WTC11 (cell line): ENCODE measurements at regions not wholly inside any gene's neighbourhood (a gene's known extent, or its start where the extent isn't known, plus 50 kb on each side); places are given as distances from the start of the nearest gene placed in this dataset.

Source experiments
- ATAC-seq: fragments of 200-7000 bp; cut with Tn5 transposase; 2 replicates; pipeline ENCODE4 v1.10.0; 2021; ENCODE audit warnings: mild to moderate bottlenecking, moderate library complexity
- CTCF ChIA-PET: fragments of 300-600 bp; sonication (Branson Sonifier 250); formaldehyde crosslinking; loops from one replicate; lab custom pipeline; 2021; ENCODE audit warnings: antibody characterized with exemption; lab: Charles Lee
- POLR2A ChIA-PET: fragments of 350-600 bp; sonication (Branson Sonifier 250); formaldehyde crosslinking; loops from one replicate; lab custom pipeline; 2021; ENCODE audit warnings: antibody characterized with exemption; lab: Charles Lee
- DNase-seq: peaks from one replicate; pipeline ENCODE4 v3.0.0; 2021; ENCODE audit warnings: low spot score
- H3K27ac Mint-ChIP-seq: 2 replicates; pipeline ENCODE4 v1.8.0; 2021; ENCODE audit warnings: mixed read lengths
- H3K27me3 Mint-ChIP-seq: 2 replicates; pipeline ENCODE4 v1.8.0; 2021; ENCODE audit warnings: low read depth, mild to moderate bottlenecking, moderate library complexity, mixed read lengths
- H3K36me3 Mint-ChIP-seq: 2 replicates; pipeline ENCODE4 v1.8.0; 2021; ENCODE audit warnings: mixed read lengths
- H3K4me1 Mint-ChIP-seq: 2 replicates; pipeline ENCODE4 v1.8.0; 2022; ENCODE audit warnings: mixed read lengths
- H3K4me3 Mint-ChIP-seq: 2 replicates; pipeline ENCODE4 v1.8.0; 2021; ENCODE audit warnings: mild to moderate bottlenecking, moderate library complexity, mixed read lengths
- H3K9me3 Mint-ChIP-seq: 2 replicates; pipeline ENCODE4 v1.8.0; 2021; ENCODE audit warnings: mixed read lengths
- AFF4 ChIP-seq: sonication (generic); formaldehyde crosslinking; IDR thresholded peaks from 2 replicates; pipeline ENCODE4 v1.8.1; 2023; ENCODE audit warnings: mild to moderate bottlenecking, missing genetic modification reagents, borderline replicate concordance
- ATF1 ChIP-seq: sonication (generic); formaldehyde crosslinking; IDR thresholded peaks from 2 replicates; pipeline ENCODE4 v1.8.1; 2023; ENCODE audit warnings: mild to moderate bottlenecking, moderate library complexity, missing genetic modification reagents
- CBFB ChIP-seq: sonication (generic); formaldehyde crosslinking; IDR thresholded peaks from 2 replicates; pipeline ENCODE4 v1.8.1; 2022; ENCODE audit warnings: mild to moderate bottlenecking, low read depth, missing genetic modification reagents
- CREM ChIP-seq: sonication (generic); formaldehyde crosslinking; IDR thresholded peaks from 2 replicates; pipeline ENCODE4 v1.8.1; 2022; ENCODE audit warnings: mild to moderate bottlenecking, missing genetic modification reagents, moderate library complexity
- CTCF ChIP-seq: fragments of 200-600 bp; IDR thresholded peaks from 2 replicates; pipeline ENCODE4 v1.8.0; 2022; ENCODE audit warnings: antibody characterized with exemption
- GRHL2 ChIP-seq: fragments of 250-450 bp; sonication (Bioruptor Pico); IDR thresholded peaks from 2 replicates; pipeline ENCODE4 v1.8.0; 2022; ENCODE audit warnings: mild to moderate bottlenecking, moderate library complexity; ENCODE audit not compliant: insufficient replicate concordance, severe bottlenecking
- JAZF1 ChIP-seq: fragments of 250-450 bp; sonication (Bioruptor Pico); IDR thresholded peaks from 2 replicates; pipeline ENCODE4 v1.9.0; 2021; ENCODE audit warnings: moderate library complexity, mild to moderate bottlenecking, inconsistent platforms
- NFYB ChIP-seq: sonication (generic); formaldehyde crosslinking; conservative IDR thresholded peaks from 2 replicates; pipeline ENCODE4 v1.8.0; 2022; ENCODE audit warnings: low read depth, missing genetic modification reagents
- NR3C1 ChIP-seq: sonication (generic); formaldehyde crosslinking; conservative IDR thresholded peaks from 2 replicates; pipeline ENCODE4 v1.8.1; 2023; ENCODE audit warnings: low read depth, mild to moderate bottlenecking, missing genetic modification reagents
- PRDM15 ChIP-seq: sonication (generic); formaldehyde crosslinking; IDR thresholded peaks from 2 replicates; pipeline ENCODE4 v1.8.0; 2022; ENCODE audit warnings: missing genetic modification reagents
- SMAD4 ChIP-seq: sonication (generic); formaldehyde crosslinking; IDR thresholded peaks from 2 replicates; pipeline ENCODE4 v1.8.0; 2022; ENCODE audit warnings: mild to moderate bottlenecking, missing genetic modification reagents
- SP1 ChIP-seq: sonication (generic); formaldehyde crosslinking; conservative IDR thresholded peaks from 2 replicates; pipeline ENCODE4 v1.8.1; 2022; ENCODE audit warnings: missing genetic modification reagents
- TEAD1 ChIP-seq: sonication (generic); formaldehyde crosslinking; IDR thresholded peaks from 2 replicates; pipeline ENCODE4 v1.8.0; 2022; ENCODE audit warnings: mild to moderate bottlenecking, missing genetic modification reagents
- TP53 ChIP-seq: sonication (generic); formaldehyde crosslinking; IDR thresholded peaks from 2 replicates; pipeline ENCODE4 v1.8.1; 2023; ENCODE audit warnings: mild to moderate bottlenecking, missing genetic modification reagents
- ZNF671 ChIP-seq: fragments of 250-450 bp; sonication (Bioruptor Pico); IDR thresholded peaks from 2 replicates; pipeline ENCODE4 v1.8.0; 2021; ENCODE audit warnings: mild to moderate bottlenecking
- TF ChIP-seq, protein P1 (sequence below): sonication (generic); formaldehyde crosslinking; IDR thresholded peaks from 2 replicates; pipeline ENCODE4 v1.8.1; 2022; ENCODE audit warnings: mild to moderate bottlenecking, missing genetic modification reagents, moderate library complexity, borderline replicate concordance
- TF ChIP-seq, protein P2 (sequence below): fragments of 250-450 bp; sonication (Bioruptor Pico); IDR thresholded peaks from 2 replicates; pipeline ENCODE4 v1.9.0; 2021; ENCODE audit warnings: mild to moderate bottlenecking
- TF ChIP-seq, protein P3 (sequence below): sonication (generic); formaldehyde crosslinking; IDR thresholded peaks from 2 replicates; pipeline ENCODE4 v1.8.1; 2022; ENCODE audit warnings: mild to moderate bottlenecking, moderate library complexity, missing genetic modification reagents
- TF ChIP-seq, protein P4 (sequence below): sonication (generic); formaldehyde crosslinking; IDR thresholded peaks from 2 replicates; pipeline ENCODE4 v1.8.1; 2022; ENCODE audit warnings: low read depth, missing genetic modification reagents, borderline replicate concordance

- POLR2A ChIA-PET: no interaction called here
- CTCF ChIA-PET: interaction anchor here (1.4 kb wide), 1 partner anchor 15 kb away, joined by 5 read pairs; no protein-coding TSS in a partner anchor
- no peaks in the 10 kb centered on the region for H3K9me3 Mint-ChIP-seq
- TF ChIP-seq, protein P1, sequence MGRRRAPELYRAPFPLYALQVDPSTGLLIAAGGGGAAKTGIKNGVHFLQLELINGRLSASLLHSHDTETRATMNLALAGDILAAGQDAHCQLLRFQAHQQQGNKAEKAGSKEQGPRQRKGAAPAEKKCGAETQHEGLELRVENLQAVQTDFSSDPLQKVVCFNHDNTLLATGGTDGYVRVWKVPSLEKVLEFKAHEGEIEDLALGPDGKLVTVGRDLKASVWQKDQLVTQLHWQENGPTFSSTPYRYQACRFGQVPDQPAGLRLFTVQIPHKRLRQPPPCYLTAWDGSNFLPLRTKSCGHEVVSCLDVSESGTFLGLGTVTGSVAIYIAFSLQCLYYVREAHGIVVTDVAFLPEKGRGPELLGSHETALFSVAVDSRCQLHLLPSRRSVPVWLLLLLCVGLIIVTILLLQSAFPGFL (CRISPR knock-in tag): no peak
- TF ChIP-seq JAZF1 (CRISPR knock-in tag) (no peak), ZNF671 (CRISPR knock-in tag) (no peak), NR3C1 (no peak), SP1 (CRISPR knock-in tag) (no peak), TEAD1 (CRISPR knock-in tag) (no peak), SMAD4 (no peak), GRHL2 (CRISPR knock-in tag) (no peak), NFYB (no peak), TP53 (no peak), CBFB (CRISPR knock-in tag) (no peak)
- TF ChIP-seq, protein P2, sequence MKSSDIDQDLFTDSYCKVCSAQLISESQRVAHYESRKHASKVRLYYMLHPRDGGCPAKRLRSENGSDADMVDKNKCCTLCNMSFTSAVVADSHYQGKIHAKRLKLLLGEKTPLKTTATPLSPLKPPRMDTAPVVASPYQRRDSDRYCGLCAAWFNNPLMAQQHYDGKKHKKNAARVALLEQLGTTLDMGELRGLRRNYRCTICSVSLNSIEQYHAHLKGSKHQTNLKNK (CRISPR knock-in tag): no peak
- TF ChIP-seq, protein P3, sequence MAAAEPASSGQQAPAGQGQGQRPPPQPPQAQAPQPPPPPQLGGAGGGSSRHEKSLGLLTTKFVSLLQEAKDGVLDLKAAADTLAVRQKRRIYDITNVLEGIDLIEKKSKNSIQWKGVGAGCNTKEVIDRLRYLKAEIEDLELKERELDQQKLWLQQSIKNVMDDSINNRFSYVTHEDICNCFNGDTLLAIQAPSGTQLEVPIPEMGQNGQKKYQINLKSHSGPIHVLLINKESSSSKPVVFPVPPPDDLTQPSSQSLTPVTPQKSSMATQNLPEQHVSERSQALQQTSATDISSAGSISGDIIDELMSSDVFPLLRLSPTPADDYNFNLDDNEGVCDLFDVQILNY (CRISPR knock-in tag): no peak
- TF ChIP-seq, protein P4, sequence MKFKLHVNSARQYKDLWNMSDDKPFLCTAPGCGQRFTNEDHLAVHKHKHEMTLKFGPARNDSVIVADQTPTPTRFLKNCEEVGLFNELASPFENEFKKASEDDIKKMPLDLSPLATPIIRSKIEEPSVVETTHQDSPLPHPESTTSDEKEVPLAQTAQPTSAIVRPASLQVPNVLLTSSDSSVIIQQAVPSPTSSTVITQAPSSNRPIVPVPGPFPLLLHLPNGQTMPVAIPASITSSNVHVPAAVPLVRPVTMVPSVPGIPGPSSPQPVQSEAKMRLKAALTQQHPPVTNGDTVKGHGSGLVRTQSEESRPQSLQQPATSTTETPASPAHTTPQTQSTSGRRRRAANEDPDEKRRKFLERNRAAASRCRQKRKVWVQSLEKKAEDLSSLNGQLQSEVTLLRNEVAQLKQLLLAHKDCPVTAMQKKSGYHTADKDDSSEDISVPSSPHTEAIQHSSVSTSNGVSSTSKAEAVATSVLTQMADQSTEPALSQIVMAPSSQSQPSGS (CRISPR knock-in tag): no peak
- TF ChIP-seq, all 79 proteins: peak for 0
- Mint-ChIP-seq H3K27me3 (peaks cover 10% of the 10 kb centered on the region), H3K27ac (no peak overlapping the region), H3K4me1 (peaks cover 6% of the 10 kb centered on the region), H3K36me3 (no peaks in the 10 kb centered on the region), H3K4me3 (no peak overlapping the region)
- ATAC-seq (no peak), DNase-seq (no peak)
These were observed 409.2 kb upstream of the RARB start for GRCh38 chr3:25018909-25019308.

DNA sequence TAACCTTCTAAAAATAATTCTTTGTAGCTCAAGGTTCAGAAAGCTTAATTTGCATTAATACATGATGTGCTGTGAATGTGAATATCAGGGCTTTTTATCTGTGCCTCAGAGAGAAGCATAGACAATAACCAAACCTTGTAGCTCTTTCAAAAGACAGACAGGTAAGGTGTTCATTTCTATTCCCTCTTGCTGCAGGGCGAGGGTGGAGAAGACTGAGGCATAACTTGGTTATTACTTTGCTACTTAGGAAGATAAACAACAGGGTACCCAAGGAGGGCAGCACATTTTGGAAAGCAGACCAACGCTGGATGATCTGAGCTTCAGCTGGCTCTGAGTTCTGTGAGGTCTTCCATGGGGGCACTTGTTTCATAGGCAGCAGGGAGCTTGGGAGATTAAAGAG is 408.6 kb upstream of the RARB start:
- 0 out of 2 replicates have a peak, but pooled peaks cover under 1% of the 10 kb centered on the region for H3K4me1 Mint-ChIP-seq
- no peaks in the 10 kb centered on the region for H3K36me3 Mint-ChIP-seq
- TF ChIP-seq ATF1 (CRISPR knock-in tag) (no peak), PRDM15 (no peak), CREM (CRISPR knock-in tag) (no peak), CTCF (no peak), AFF4 (CRISPR knock-in tag) (no peak), SMAD4 (no peak)
- TF ChIP-seq, protein P1 (CRISPR knock-in tag): no peak
- no peak for ATAC-seq
- ChIA-PET CTCF (interaction anchor here (1.4 kb wide), 1 partner anchor 14 kb away, joined by 5 read pairs; no protein-coding TSS in a partner anchor), POLR2A (no interaction called here)
- H3K4me3 Mint-ChIP-seq: no peak overlapping the region
- H3K9me3 Mint-ChIP-seq: no peaks in the 10 kb centered on the region
- DNase-seq: no peak
- no peak overlapping the region for H3K27ac Mint-ChIP-seq
- peaks cover 12% of the 10 kb centered on the region for H3K27me3 Mint-ChIP-seq
